NB4 (cell line): ENCODE measurements at regions not wholly inside any gene's neighbourhood (a gene's known extent, or its start where the extent isn't known, plus 50 kb on each side); places are given as distances from the start of the nearest gene placed in this dataset.

Experiments
- DNase-seq: peaks from one replicate; pipeline ENCODE4 v3.0.0; 2010; ENCODE audit warnings: low read depth
- H3K4me3 ChIP-seq: one replicate; pipeline ENCODE4 v1.5.1; 2011; ENCODE audit warnings: mild to moderate bottlenecking, low read depth, low read length, moderate library complexity
- MYC ChIP-seq: IDR thresholded peaks from 2 replicates; pipeline ENCODE4 v1.6.1; 2011; ENCODE audit warnings: low read depth, low read length
- POLR2A ChIP-seq: IDR thresholded peaks from 2 replicates; pipeline ENCODE4 v1.6.1; 2011; ENCODE audit warnings: mild to moderate bottlenecking; ENCODE audit not compliant: insufficient read length; ENCODE audit errors: extremely low read depth
- TF ChIP-seq, protein P1 (sequence below): IDR thresholded peaks from 2 replicates; pipeline ENCODE4 v1.6.1; 2011; ENCODE audit warnings: low read depth, low read length
- TF ChIP-seq, protein P2 (sequence below): IDR thresholded peaks from one replicate; pipeline ENCODE4 v1.5.1; 2012; ENCODE audit warnings: low read depth, low read length

DNA sequence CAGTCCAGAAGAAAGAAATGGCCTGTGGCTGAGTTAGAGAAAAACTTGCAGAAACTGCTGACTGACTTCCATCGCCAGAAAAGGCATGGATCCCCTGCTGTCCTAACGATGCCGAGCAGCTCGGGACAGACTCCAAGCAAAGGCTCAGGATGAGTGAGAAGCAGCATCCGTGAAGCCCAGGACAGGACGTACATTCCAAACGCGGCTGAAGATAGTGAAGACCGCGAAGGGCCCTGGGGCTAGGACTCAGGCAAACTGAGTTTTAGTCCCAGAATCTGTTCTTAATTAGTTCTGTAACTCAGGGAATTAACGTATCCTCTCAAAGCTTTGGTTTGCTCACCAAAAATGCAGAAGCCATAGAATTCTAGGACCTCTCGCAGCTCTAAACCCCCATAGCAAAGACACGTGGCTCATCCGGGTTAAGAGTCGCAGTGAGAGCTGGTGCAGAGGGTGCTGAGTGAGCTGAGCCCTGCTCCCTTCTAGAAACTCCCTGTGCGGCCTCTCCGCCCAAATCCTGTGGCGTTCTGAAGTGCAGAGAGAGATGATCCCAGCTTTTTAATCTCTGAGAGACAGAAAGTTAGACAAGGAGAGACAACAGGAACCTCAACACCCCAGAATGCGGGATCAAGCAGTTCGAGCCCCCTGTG lies 132.9 kb upstream of the THBS2 start:
- no peak overlapping the region for H3K4me3 ChIP-seq
- TF ChIP-seq, protein P1, sequence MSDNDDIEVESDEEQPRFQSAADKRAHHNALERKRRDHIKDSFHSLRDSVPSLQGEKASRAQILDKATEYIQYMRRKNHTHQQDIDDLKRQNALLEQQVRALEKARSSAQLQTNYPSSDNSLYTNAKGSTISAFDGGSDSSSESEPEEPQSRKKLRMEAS: no peak
- TF ChIP-seq, protein P2, sequence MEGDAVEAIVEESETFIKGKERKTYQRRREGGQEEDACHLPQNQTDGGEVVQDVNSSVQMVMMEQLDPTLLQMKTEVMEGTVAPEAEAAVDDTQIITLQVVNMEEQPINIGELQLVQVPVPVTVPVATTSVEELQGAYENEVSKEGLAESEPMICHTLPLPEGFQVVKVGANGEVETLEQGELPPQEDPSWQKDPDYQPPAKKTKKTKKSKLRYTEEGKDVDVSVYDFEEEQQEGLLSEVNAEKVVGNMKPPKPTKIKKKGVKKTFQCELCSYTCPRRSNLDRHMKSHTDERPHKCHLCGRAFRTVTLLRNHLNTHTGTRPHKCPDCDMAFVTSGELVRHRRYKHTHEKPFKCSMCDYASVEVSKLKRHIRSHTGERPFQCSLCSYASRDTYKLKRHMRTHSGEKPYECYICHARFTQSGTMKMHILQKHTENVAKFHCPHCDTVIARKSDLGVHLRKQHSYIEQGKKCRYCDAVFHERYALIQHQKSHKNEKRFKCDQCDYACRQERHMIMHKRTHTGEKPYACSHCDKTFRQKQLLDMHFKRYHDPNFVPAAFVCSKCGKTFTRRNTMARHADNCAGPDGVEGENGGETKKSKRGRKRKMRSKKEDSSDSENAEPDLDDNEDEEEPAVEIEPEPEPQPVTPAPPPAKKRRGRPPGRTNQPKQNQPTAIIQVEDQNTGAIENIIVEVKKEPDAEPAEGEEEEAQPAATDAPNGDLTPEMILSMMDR: no peak
- TF ChIP-seq POLR2A: no peak
- TF ChIP-seq MYC: no peak
- no peak for DNase-seq

GRCh38 chr6:169385237-169385880 lies 131.7 kb upstream of the THBS2 start:
- no peak overlapping the region for H3K4me3 ChIP-seq
- DNase-seq: no peak
- TF ChIP-seq POLR2A (no peak), MYC (no peak)
- TF ChIP-seq, protein P1: peak; percentile 33; the same call in 1 of the 2 replicates
- TF ChIP-seq, protein P2: no peak

DNA sequence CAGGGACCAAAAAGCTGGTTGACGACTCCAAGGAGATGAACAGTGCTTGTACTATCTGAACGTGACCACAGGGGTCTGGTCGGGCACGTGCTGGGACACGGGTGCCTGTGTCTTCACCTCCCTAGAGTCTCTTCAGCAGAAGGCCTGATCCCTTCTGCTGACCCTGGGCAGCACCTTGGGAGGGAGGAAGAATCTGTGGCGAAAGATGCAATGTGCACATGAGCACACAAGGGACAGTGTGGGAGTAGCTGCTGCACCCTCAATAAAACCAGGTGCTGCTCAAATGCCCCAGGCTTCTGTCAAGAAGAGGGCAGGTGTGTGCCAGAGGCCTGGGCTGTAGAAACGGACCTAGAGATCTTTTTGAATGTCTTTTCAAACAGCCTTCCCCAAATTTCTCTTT lies 130.6 kb upstream of the THBS2 start:
- DNase-seq: no peak
- TF ChIP-seq, protein P2: no peak
- TF ChIP-seq MYC: no peak
- H3K4me3 ChIP-seq: no peak overlapping the region

DNA sequence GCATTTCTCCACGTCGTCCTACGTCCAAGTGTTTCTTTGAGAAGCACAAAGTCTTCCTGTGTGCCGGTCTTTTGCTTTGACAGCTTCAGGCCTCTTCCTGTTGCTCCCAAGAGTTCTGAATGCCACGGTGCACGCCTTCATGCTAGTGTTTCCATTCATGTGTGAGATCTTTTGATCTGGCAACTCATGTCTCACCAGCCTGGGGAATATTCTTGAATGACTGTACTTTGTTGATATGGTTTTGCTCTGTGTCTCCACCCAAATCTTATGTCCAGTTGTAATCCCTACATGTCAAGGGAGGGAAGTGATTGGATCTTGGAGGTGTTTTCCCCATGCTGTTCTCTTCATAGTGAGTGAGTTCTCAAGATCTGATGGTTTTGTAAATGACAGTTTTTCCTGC lies 129.6 kb upstream of the THBS2 start:
- TF ChIP-seq MYC (no peak), POLR2A (no peak)
- no peak overlapping the region for H3K4me3 ChIP-seq
- no peak for DNase-seq

GRCh38 chr6:169382735-169383134 lies 129.1 kb upstream of the THBS2 start:
- TF ChIP-seq, protein P1: no peak
- TF ChIP-seq MYC (no peak), POLR2A (no peak)
- TF ChIP-seq, protein P2: no peak
- DNase-seq: no peak
- H3K4me3 ChIP-seq: no peak overlapping the region

DNA sequence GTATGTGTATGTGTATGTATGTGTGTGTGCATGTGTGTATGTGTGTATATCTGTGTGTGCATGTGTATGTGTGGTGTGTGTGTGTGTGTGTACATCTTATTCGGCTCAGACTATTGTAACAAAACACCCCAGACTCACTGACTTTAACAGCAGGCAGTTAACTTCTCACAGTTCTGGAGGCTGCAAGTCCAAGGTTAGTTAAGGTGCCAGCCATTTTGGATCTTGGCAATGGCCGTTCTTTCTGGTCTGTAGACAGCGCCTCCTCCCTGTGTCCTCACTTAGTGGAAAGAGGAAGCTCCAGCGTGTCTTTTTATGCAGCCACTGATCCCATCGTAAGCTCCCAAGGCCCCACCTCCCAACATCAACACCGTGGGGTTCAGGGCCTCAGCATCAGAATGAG lies 128.3 kb upstream of the THBS2 start:
- TF ChIP-seq, protein P1: no peak
- TF ChIP-seq, protein P2: no peak
- TF ChIP-seq POLR2A (no peak), MYC (no peak)
- no peak for DNase-seq
- no peak overlapping the region for H3K4me3 ChIP-seq
